SU-DHL-6 (cell line): ENCODE measurements at regions not wholly inside any gene's neighbourhood (a gene's known extent, or its start where the extent isn't known, plus 50 kb on each side); places are given as distances from the start of the nearest gene placed in this dataset.

ENCODE experiments used
- H2AFZ ChIP-seq: fragments of 200-600 bp; sonication (generic); 2 replicates; pipeline ENCODE4 v1.6.1; 2014; ENCODE audit warnings: low read depth, mild to moderate bottlenecking, moderate library complexity, mixed read lengths, antibody characterized with exemption, low read length; ENCODE audit not compliant: severe bottlenecking
- H3F3A ChIP-seq: fragments of 200-600 bp; shearing (Covaris generic); 2 replicates; pipeline ENCODE4 v1.6.0; 2016; ENCODE audit warnings: antibody characterized with exemption, mild to moderate bottlenecking; ENCODE audit not compliant: insufficient read depth
- H3K27ac ChIP-seq: fragments of 200-600 bp; sonication (generic); 2 replicates; pipeline ENCODE4 v1.5.1; 2016; ENCODE audit warnings: low read depth, mild to moderate bottlenecking, low read length, moderate library complexity, mixed read lengths
- H3K27me3 ChIP-seq: fragments of 200-600 bp; sonication (generic), shearing (Covaris generic); 2 replicates; pipeline ENCODE4 v1.6.0; 2014; ENCODE audit warnings: mild to moderate bottlenecking, low read length
- H3K36me3 ChIP-seq: fragments of 200-600 bp; sonication (generic); 2 replicates; pipeline ENCODE4 v1.6.1; 2014; ENCODE audit warnings: mild to moderate bottlenecking, low read length, mixed read lengths
- H3K4me2 ChIP-seq: fragments of 300-600, 200-600 bp; shearing (Covaris generic), sonication (generic); 2 replicates; pipeline ENCODE4 v1.6.0; 2014; ENCODE audit warnings: low read length, low read depth, mild to moderate bottlenecking; ENCODE audit not compliant: poor library complexity, severe bottlenecking
- H3K4me3 ChIP-seq: fragments of 200-600 bp; sonication (generic); 2 replicates; pipeline ENCODE4 v1.5.1; 2014; ENCODE audit warnings: antibody characterized with exemption, low read length, mild to moderate bottlenecking, mixed read lengths; ENCODE audit not compliant: insufficient read depth, poor library complexity, severe bottlenecking
- H3K79me2 ChIP-seq: fragments of 200-600 bp; sonication (generic); 2 replicates; pipeline ENCODE4 v1.6.1; 2014; ENCODE audit warnings: mild to moderate bottlenecking, low read length, moderate library complexity; ENCODE audit not compliant: insufficient read depth
- H3K9ac ChIP-seq: fragments of 200-600 bp; sonication (generic); 2 replicates; pipeline ENCODE4 v1.7.0; 2014; ENCODE audit warnings: mild to moderate bottlenecking, low read length
- H3K9me2 ChIP-seq: fragments of 200-600 bp; sonication (generic); replicated peaks from 2 replicates; pipeline ENCODE4 v1.6.1; 2014; ENCODE audit warnings: low read length; ENCODE audit not compliant: insufficient read depth
- H3K9me3 ChIP-seq: fragments of 200-600 bp; sonication (generic); 2 replicates; pipeline ENCODE4 v1.6.1; 2014; ENCODE audit warnings: low read length, mixed read lengths; ENCODE audit not compliant: insufficient read depth
- H4K20me1 ChIP-seq: fragments of 200-600 bp; sonication (generic); 2 replicates; pipeline ENCODE4 v1.6.1; 2014; ENCODE audit warnings: low read depth, mild to moderate bottlenecking, antibody characterized with exemption, low read length, moderate library complexity, mixed read lengths
- EZH2phosphoT487 ChIP-seq: fragments of 200-600 bp; sonication (generic), shearing (Covaris generic); conservative IDR thresholded peaks from 2 replicates; pipeline ENCODE4 v1.6.1; 2018; ENCODE audit warnings: mild to moderate bottlenecking, antibody characterized with exemption, low read length, moderate library complexity, mixed read lengths
- TF ChIP-seq, protein P1 (sequence below): fragments of 200-600 bp; sonication (generic); IDR thresholded peaks from one replicate; pipeline ENCODE4 v1.5.1; 2017; ENCODE audit warnings: antibody characterized with exemption, mild to moderate bottlenecking, low read length, moderate library complexity; ENCODE audit not compliant: insufficient read depth, poor library complexity, severe bottlenecking

DNA sequence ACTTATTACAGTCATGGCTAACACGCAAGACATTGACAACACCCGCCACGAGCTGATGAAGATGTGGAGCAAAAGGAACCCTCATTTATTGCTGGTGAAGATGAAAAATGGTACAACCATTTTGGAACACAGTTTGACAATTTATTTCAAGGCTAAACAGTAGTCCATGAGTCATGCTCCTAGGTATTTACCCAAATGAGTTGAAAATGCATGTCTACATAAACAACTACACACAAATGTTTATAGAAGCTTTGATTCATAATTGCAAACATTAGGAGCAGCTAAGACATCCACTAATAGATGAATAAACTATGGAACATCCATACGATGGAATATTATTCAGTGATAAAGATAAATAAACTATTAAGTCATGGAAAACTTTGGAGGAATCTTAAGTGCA lies 580.1 kb downstream of the RAPGEF2 start:
- Histone ChIP-seq H3K9me2 (no peaks in the 10 kb centered on the region), H3F3A (no peaks in the 10 kb centered on the region), H4K20me1 (no peaks in the 10 kb centered on the region), H3K27me3 (no peaks in the 10 kb centered on the region), H3K27ac (no peak overlapping the region), H3K79me2 (no peaks in the 10 kb centered on the region), H3K4me3 (no peak overlapping the region), H3K9ac (no peak overlapping the region), H3K36me3 (no peaks in the 10 kb centered on the region), H2AFZ (no peak overlapping the region), H3K4me2 (no peak overlapping the region), H3K9me3 (no peaks in the 10 kb centered on the region)
- no peak for TF ChIP-seq EZH2phosphoT487
- TF ChIP-seq, protein P1, sequence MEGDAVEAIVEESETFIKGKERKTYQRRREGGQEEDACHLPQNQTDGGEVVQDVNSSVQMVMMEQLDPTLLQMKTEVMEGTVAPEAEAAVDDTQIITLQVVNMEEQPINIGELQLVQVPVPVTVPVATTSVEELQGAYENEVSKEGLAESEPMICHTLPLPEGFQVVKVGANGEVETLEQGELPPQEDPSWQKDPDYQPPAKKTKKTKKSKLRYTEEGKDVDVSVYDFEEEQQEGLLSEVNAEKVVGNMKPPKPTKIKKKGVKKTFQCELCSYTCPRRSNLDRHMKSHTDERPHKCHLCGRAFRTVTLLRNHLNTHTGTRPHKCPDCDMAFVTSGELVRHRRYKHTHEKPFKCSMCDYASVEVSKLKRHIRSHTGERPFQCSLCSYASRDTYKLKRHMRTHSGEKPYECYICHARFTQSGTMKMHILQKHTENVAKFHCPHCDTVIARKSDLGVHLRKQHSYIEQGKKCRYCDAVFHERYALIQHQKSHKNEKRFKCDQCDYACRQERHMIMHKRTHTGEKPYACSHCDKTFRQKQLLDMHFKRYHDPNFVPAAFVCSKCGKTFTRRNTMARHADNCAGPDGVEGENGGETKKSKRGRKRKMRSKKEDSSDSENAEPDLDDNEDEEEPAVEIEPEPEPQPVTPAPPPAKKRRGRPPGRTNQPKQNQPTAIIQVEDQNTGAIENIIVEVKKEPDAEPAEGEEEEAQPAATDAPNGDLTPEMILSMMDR, result no peak

DNA sequence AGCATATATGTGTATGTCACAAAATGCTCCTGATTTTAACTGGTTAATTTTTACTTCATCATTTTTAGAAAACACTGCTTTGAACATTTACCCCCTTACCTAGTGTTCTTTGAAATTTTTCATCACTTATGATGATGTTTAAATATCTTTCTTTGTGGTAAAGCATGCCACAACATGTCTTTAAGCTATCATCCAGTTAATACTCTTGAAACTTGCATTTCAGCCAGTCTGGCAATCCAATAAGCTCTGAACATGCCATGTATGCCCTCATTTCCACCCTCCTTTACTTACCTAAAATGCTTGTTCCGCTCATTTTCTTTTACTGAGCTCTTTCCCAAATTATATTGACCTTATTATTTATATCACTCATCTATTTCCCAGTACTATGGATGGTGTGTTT lies 581.2 kb downstream of the RAPGEF2 start:
- no peaks in the 10 kb centered on the region for H4K20me1 ChIP-seq
- no peak overlapping the region for H2AFZ ChIP-seq
- no peaks in the 10 kb centered on the region for H3K79me2 ChIP-seq
- no peaks in the 10 kb centered on the region; the same call in 1 of the 2 replicates for H3K9me2 ChIP-seq
- TF ChIP-seq EZH2phosphoT487, result no peak
- TF ChIP-seq, protein P1, result no peak
- H3K9ac ChIP-seq, result no peak overlapping the region
- no peaks in the 10 kb centered on the region for H3F3A ChIP-seq
- no peak overlapping the region for H3K4me2 ChIP-seq
- H3K36me3 ChIP-seq, result no peaks in the 10 kb centered on the region
- no peak overlapping the region for H3K27ac ChIP-seq
- no peaks in the 10 kb centered on the region for H3K27me3 ChIP-seq
- H3K9me3 ChIP-seq, result no peaks in the 10 kb centered on the region
- no peak overlapping the region for H3K4me3 ChIP-seq

DNA sequence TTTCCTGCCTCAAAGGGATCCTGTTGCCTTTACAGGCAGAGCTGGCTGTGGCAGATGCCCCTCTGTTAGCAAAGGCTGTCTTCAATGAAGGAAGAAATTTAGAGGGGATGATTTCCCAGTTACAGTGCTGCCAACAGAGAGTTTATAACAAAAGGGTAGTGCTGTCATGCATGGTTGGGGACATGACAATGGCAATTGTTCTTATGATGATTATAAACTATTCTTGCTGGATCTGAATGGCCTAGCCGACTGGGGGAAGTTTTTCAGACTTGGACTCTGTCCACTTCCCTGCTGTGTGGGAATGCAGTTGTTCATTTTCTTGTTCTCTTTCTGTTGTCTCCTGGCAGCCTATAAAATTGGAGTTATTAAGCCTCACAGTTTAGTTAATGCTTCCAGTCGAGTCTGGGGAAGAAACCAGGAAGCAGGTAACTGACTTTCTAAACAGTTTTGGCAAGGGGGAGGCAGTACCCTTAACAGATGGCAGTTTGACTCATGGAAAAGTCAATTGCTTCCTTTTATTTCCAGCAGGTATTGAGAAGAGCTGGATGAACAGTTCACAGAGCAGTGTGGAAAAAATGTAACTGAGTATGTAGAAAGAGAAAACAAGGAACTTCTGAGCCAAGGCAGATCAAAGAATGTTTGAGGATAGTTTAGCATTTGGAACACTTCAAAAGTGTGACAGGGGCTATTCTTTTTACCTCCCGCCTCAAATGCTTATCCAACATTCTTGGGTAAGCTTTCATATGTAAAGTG lies 582.6 kb downstream of the RAPGEF2 start:
- no peak overlapping the region for H3K4me2 ChIP-seq
- H3K36me3 ChIP-seq, result no peaks in the 10 kb centered on the region
- H3K4me3 ChIP-seq, result no peak overlapping the region
- no peaks in the 10 kb centered on the region for H4K20me1 ChIP-seq
- no peaks in the 10 kb centered on the region for H3K9me3 ChIP-seq
- H3K9me2 ChIP-seq, result no peaks in the 10 kb centered on the region; the same call in 1 of the 2 replicates
- no peak for TF ChIP-seq EZH2phosphoT487
- TF ChIP-seq, protein P1, result no peak
- H3K27me3 ChIP-seq, result no peaks in the 10 kb centered on the region
- H3K79me2 ChIP-seq, result no peaks in the 10 kb centered on the region
- H3K27ac ChIP-seq, result no peak overlapping the region
- H3K9ac ChIP-seq, result no peak overlapping the region
- H2AFZ ChIP-seq, result no peak overlapping the region
- no peaks in the 10 kb centered on the region for H3F3A ChIP-seq
